ENCODE measurements at regions not wholly inside any gene's neighbourhood (a gene's known extent, or its start where the extent isn't known, plus 50 kb on each side); places are given as distances from the start of the nearest gene placed in this dataset.
"Not testable (repeated sequence)": the region's sequence is repeated elsewhere in the genome, so short reads cannot be mapped to it uniquely, and the experiment has no call there.

GRCh38 chr2:58475756-58476155 lies 234.6 kb upstream of the FANCL start:
- no peaks in the 10 kb centered on the region for H3K79me2 ChIP-seq (ENCODE audit: insufficient read depth, low read length)
- no peaks in the 10 kb centered on the region for H3K4me1 ChIP-seq (ENCODE audit: insufficient read depth, low read length, severe bottlenecking)
- H3K27me3 ChIP-seq (ENCODE audit: insufficient read depth, low read length): no peaks in the 10 kb centered on the region
- TF ChIP-seq EZH2 (IDR thresholded peaks at IDR 0.05; ENCODE audit: borderline replicate concordance, low read length): no peak
- TF ChIP-seq CTCF (IDR thresholded peaks at IDR 0.05; ENCODE audit: low read length): no peak
- H3K9ac ChIP-seq (ENCODE audit: low read length): no peak overlapping the region
- no peaks in the 10 kb centered on the region for H3F3A ChIP-seq (ENCODE audit: insufficient read depth, low read length)
- H3K27ac ChIP-seq (ENCODE audit: low read depth, low read length, poor library complexity, severe bottlenecking): no peak overlapping the region
- H3K9me2 ChIP-seq (ENCODE audit: low read depth, low read length): no peaks in the 10 kb centered on the region
- H3K9me3 ChIP-seq (ENCODE audit: low read length): no peaks in the 10 kb centered on the region
- H2AFZ ChIP-seq (ENCODE audit: low read length): no peak overlapping the region
- H3K36me3 ChIP-seq (ENCODE audit: insufficient read depth, low read length): no peaks in the 10 kb centered on the region
- H4K20me1 ChIP-seq (ENCODE audit: insufficient read depth, low read length): no peaks in the 10 kb centered on the region
- no peak overlapping the region for H3K4me3 ChIP-seq (ENCODE audit: low read depth, low read length, poor library complexity, severe bottlenecking)
- H3K4me2 ChIP-seq (ENCODE audit: low read length): no peak overlapping the region

- Histone ChIP-seq H3K79me2 (ENCODE audit: insufficient read depth, low read length) (no peaks in the 10 kb centered on the region), H4K20me1 (ENCODE audit: insufficient read depth, low read length) (no peaks in the 10 kb centered on the region), H2AFZ (ENCODE audit: low read length) (no peak overlapping the region), H3K4me2 (ENCODE audit: low read length) (no peak overlapping the region), H3K4me1 (ENCODE audit: insufficient read depth, low read length, severe bottlenecking) (no peaks in the 10 kb centered on the region), H3K9ac (ENCODE audit: low read length) (no peak overlapping the region), H3K9me2 (ENCODE audit: low read depth, low read length) (no peaks in the 10 kb centered on the region), H3K9me3 (ENCODE audit: low read length) (no peaks in the 10 kb centered on the region), H3K27ac (ENCODE audit: low read depth, low read length, poor library complexity, severe bottlenecking) (no peak overlapping the region), H3K27me3 (ENCODE audit: insufficient read depth, low read length) (no peaks in the 10 kb centered on the region), H3F3A (ENCODE audit: insufficient read depth, low read length) (no peaks in the 10 kb centered on the region), H3K4me3 (ENCODE audit: low read depth, low read length, poor library complexity, severe bottlenecking) (no peak overlapping the region), H3K36me3 (ENCODE audit: insufficient read depth, low read length) (no peaks in the 10 kb centered on the region)
- no peak for TF ChIP-seq CTCF (IDR thresholded peaks at IDR 0.05; ENCODE audit: low read length)
These were observed 232.0 kb upstream of the FANCL start for GRCh38 chr2:58473165-58473564.

GRCh38 chr2:58466804-58467203 lies 225.7 kb upstream of the FANCL start:
- H3F3A ChIP-seq (ENCODE audit: insufficient read depth, low read length): no peaks in the 10 kb centered on the region
- no peaks in the 10 kb centered on the region for H3K27me3 ChIP-seq (ENCODE audit: insufficient read depth, low read length)
- H3K4me3 ChIP-seq (ENCODE audit: low read depth, low read length, poor library complexity, severe bottlenecking): no peak overlapping the region
- no peak overlapping the region for H2AFZ ChIP-seq (ENCODE audit: low read length)
- TF ChIP-seq EZH2 (IDR thresholded peaks at IDR 0.05; ENCODE audit: borderline replicate concordance, low read length) (no peak), CTCF (IDR thresholded peaks at IDR 0.05; ENCODE audit: low read length) (no peak)
- no peaks in the 10 kb centered on the region for H3K9me3 ChIP-seq (ENCODE audit: low read length)
- no peak overlapping the region for H3K9ac ChIP-seq (ENCODE audit: low read length)
- H3K4me2 ChIP-seq (ENCODE audit: low read length): no peak overlapping the region
- H3K27ac ChIP-seq (ENCODE audit: low read depth, low read length, poor library complexity, severe bottlenecking): no peak overlapping the region
- H4K20me1 ChIP-seq (ENCODE audit: insufficient read depth, low read length): no peaks in the 10 kb centered on the region
- H3K36me3 ChIP-seq (ENCODE audit: insufficient read depth, low read length): no peaks in the 10 kb centered on the region
- H3K79me2 ChIP-seq (ENCODE audit: insufficient read depth, low read length): no peaks in the 10 kb centered on the region
- H3K4me1 ChIP-seq (ENCODE audit: insufficient read depth, low read length, severe bottlenecking): no peaks in the 10 kb centered on the region
- H3K9me2 ChIP-seq (ENCODE audit: low read depth, low read length): no peaks in the 10 kb centered on the region

- not testable (repeated sequence) for H3K9me2 ChIP-seq (ENCODE audit: low read depth, low read length); H3K27me3 ChIP-seq (ENCODE audit: insufficient read depth, low read length); H3K4me3 ChIP-seq (ENCODE audit: low read depth, low read length, poor library complexity, severe bottlenecking); H3K9me3 ChIP-seq (ENCODE audit: low read length); H3F3A ChIP-seq (ENCODE audit: insufficient read depth, low read length); H4K20me1 ChIP-seq (ENCODE audit: insufficient read depth, low read length); H2AFZ ChIP-seq (ENCODE audit: low read length); H3K4me2 ChIP-seq (ENCODE audit: low read length); H3K36me3 ChIP-seq (ENCODE audit: insufficient read depth, low read length); H3K4me1 ChIP-seq (ENCODE audit: insufficient read depth, low read length, severe bottlenecking); H3K9ac ChIP-seq (ENCODE audit: low read length); H3K79me2 ChIP-seq (ENCODE audit: insufficient read depth, low read length); H3K27ac ChIP-seq (ENCODE audit: low read depth, low read length, poor library complexity, severe bottlenecking)
These were observed 224.9 kb upstream of the FANCL start for GRCh38 chr2:58466021-58466420.

Measured in OCI-LY1 (cell line).